HG03135 (cell line): ENCODE measurements at regions not wholly inside any gene's neighbourhood (a gene's known extent, or its start where the extent isn't known, plus 50 kb on each side); places are given as distances from the start of the nearest gene placed in this dataset.

Source experiments
- ATAC-seq: cut with Tn5 transposase; IDR thresholded peaks from one replicate; pipeline ENCODE4 v1.9.1; 2021; ENCODE audit warnings: mild to moderate bottlenecking, moderate library complexity; ENCODE audit not compliant: unreplicated experiment

DNA sequence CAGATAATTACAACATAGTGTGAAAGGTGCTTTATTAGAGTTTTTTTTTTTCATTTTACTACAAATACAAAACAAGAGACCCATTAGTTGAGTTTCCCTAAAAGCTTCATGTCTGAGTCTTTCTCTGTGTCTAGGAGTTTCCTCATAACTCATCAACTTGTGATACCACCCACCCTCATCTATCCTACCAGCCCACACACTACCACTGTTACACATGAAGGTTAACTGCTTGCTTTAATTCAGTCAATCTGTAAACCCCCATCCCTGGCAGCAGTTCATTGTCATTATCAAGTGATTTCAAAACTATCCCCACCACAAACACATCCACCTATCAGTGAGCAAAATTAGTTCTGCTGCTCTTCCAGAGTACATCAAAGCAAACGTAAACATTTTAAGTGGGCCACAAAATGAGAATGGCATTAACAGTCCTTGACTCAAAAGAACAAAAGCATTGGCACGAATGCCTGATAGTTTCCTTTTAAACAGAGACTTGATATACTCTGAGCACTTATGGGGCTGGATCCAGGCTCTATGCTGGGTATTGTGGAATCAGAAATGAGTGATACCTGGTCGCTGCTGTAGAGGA, 331.6 kb upstream of the FAM241A start:
- ATAC-seq = no peak

DNA sequence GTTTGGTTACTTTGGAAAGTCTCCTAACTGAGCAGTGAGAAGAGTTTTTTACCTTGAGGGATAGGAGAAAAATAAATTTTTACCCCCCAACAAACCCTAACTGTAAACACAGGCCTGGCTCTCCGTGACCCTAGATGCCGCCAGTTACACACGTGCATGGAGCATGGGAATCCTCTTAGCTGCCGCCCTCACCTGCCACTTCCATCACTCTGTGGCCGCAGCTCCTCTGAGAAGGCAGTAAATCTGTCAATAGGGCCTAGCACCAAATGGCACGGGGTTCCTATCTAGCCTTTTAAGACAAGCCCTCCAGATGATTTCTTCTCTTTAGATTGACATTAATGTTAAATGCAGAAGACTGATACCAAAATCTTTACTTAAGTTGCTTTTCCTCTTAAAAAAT, 330.3 kb upstream of the FAM241A start:
- no peak for ATAC-seq

DNA sequence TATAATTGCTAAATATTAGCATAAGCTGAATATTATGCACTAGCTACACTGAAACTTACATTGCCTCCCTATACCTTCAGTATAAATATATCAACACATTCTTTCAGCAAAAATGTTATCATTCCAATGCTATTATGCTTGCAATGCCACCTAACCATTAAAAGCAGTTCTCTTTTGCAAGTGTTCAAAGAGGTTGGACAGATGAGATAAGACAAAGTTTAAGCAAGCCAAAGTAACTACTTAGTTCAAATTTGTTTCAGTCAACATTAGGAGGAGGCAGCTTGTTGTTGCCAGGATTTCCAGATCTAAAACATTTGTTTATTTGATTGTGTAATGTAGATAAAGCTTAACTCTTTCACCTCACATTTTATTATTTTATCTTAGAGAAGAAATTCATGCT, 323.9 kb upstream of the FAM241A start:
- no peak for ATAC-seq

DNA sequence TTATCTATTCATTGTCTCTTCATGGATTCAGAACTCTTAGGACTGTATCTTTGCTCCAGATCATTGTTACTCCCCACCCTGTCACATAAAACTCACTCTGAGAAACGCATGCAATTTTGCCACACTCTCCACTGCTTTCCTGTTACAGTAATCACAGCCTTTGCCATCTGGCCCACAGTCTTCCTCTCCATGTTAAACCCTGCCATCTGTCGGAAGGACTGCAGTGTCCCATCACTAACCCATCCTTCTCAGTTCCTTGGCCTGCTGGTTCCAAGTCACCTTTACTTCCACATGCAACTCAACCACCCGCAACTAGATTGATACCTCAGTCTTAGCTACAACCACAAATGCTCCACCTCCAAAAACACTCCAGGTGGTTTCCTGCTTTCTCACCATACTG, 308.7 kb upstream of the FAM241A start:
- no peak for ATAC-seq

DNA sequence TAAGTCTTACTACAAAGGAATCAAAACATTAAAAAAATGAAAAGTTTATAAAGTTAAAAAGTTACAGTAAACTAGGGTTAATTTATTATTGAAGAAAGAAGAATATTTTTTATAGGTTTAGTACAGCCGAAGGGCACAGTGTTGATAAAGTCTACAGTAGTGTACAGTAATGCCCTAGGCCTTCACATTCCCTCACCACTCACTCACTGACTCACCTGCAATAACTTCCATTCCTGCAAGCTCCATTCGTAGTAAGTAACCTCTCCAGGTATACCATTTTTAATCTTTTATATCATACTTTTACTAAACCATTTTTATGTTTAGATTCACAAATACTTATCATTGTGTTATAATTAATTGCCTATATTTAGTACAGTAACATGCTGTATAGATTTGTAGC, 307.5 kb upstream of the FAM241A start:
- no peak for ATAC-seq

DNA sequence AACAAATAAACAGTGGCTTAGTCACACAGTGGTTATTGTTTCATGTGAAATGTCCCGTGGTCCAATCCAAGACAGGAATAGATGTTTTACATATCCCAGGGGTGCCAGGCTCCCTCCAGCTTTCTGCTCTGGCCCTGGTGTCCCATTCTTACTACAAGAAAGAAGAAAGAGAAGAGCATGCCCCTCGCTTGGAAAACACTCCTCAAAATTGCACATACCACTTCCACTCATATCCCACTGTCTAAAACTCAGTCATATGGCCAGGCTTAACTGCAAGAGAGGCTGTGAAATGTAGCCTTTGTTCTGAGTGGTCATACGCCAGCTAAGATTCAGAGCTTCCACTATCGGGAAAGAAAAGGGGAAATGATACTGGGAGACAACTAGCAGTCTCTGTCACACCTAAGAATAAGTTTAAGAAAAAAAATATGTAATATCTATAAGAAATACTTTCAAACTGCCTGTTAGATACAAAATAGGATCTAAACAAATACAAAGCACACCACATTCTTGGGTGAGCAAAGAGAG, 306.8 kb upstream of the FAM241A start:
- ATAC-seq = peak; percentile 57

DNA sequence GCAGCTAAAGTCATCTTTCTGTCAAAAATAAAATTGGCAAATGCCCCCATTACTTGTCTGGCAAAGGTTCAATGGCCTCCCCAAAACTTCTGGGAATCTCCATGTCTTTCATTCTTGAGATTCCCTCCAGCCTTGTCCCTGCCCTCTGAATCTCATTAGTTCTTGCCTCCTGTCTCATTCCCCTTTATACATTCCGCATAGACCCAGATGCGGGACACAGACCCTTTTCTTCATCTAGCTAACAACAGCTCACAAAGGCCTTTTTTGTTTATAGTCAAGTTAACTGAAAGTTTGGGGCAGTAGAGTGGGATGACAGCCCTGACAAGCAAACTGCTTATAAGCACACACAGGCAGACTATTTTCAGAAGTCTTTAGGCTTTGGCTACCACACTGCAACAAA, 306.1 kb upstream of the FAM241A start:
- ATAC-seq = no peak

DNA sequence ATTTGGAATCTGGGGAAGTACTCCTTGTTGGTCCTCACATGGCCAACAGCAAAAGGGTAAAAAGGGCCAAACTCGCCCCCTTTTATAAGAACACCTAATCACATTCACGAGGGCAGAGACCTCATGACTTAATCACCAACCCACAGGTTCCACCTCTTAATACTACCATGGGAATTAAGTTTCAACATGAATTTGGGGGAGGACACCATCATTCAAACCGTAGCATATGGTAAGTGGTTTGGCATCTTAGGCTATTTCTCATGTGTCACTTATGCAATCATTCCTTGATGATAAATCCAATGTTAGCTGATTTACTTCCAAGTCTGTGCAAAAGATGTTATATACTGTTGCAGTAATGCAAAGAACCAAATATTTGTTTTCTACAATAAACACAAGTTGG, 302.9 kb upstream of the FAM241A start:
- no peak for ATAC-seq

DNA sequence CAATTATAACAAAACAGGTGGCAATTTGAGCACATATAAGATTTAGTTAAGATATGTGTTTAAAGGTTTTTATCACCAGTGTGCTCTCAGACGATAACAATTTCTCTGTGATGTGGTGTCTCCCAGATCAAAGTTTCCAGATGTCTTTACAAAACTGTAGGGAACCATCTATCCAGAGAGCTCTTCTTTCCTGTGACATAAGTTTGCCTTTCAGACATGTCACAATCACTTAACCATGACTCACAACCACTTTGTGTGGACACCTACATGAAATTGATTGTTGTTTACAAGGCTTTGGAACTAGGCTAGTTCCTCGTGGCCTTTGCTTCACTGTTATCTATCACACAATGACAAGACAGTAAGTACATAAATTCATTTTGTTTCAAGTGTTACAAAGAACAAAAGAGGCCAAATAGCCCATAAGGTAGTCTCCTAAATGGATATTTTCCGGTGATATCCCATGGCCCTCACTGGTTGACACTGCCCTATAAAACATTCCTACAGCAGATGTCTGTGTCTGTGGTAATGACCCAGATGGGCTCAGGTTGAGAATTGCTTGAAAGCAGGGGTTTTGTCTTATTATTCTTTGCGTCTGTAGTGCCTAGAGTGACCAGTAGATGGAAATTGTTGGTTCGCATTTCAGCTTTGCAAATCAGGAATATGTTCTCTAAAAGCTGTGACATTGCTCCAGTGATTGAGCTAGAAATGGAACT, 297.8 kb upstream of the FAM241A start:
- ATAC-seq = no peak

DNA sequence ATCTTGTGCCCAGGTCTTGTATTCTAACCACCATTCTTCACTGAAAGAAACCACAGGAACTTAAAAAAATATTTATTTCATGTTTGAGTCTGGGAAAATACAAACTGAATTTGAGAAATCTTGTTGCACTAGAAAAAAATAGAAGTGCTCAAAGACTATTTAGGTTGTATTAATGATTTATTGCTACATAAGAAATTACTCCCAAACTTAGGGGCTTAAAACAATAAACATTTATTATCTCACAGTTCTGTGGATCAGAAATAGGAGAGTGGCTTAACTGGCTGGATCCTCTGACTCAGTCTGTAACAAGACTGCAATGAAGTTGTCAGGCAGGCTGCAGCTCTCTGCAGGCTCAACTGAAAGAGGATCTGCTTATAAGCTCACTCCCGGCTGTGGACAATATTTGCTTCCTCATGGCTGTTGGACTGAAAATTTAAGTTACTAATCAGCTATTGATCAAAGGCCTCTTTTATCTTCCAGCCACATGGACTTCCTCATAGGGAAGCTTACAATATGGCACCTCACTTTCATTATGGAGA, 295.4 kb upstream of the FAM241A start:
- ATAC-seq = no peak

DNA sequence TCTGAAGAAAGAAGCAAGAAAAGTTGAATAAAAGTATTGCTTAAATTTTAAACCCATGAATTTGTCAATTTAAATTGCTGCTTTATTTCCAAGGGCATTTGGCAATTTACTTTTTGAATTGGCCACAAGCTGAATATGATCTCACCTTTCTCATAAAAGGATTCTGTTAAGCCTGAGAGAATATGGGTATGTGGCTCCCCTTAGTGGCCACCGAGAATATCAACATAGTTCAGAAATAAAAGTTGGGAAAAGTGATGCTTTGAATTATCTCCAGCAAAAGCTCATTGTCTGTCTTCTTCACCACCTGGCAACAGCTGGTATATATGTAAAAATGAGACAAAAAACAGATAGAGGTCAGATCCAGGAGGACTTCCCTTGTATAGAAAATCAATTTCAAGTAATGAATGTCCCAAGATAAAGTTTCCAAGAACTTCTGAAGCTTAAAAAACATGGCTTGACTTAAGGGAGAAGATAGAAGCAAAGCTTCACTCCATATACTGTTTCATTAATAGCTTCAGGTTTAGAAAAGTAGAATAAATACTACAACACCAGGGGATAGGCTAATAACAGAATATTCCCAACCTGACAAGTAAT, 290.7 kb upstream of the FAM241A start:
- ATAC-seq = no peak

DNA sequence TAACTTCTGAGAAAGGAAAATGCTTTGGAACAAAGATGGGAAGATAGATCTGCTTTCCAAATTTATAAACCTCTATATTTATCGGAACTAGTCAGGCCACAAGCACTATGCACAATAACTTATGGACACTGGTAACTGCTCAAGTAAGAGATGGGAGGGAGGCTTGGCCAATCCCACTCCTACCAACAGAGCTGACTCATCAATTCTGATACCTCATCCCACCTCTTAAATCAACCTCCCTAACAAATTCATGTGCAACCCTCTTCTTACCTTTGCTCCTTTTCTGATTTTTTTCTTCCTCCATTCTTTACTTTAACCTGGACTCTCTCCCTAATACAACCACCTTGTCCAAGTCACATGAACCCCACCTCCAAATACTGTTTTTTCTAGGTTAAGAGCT, 289.9 kb upstream of the FAM241A start:
- ATAC-seq = no peak

DNA sequence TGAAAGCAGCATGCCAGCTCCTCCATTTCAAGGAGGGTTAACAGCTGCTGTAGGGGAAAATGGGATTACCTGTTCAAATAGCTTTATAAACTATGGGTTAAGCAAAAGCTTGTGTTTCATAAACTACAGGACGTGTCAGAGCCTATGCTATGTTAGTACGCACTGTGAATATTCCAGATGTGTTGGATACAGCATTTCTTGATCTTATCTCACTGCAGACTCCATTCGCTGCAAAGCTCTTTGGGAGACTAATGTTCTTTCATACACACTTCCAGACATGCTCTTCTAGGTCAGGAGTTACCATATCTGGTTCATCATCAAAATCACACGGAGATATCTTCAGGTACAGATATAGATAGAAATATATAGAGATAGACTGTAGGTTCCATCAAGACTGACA, 281.2 kb upstream of the FAM241A start:
- no peak for ATAC-seq

DNA sequence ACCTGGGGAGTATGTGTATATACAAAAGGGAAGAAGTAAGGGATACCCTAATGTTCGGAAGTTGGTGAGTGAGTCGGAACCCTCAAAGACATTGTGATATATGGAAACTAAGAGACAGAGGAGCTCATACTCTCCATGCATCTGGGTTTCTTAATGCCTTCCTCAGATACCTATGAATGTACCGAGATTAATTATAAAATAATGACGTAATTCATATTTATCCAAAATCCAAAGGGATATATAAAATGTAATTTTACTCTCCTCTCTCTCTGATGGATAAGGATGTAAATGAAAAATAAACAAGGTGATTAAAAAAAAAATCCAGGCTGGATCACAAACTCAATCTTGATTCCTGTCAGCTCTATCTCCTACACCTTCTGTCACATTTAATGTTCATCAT, 275.9 kb upstream of the FAM241A start:
- ATAC-seq = no peak

DNA sequence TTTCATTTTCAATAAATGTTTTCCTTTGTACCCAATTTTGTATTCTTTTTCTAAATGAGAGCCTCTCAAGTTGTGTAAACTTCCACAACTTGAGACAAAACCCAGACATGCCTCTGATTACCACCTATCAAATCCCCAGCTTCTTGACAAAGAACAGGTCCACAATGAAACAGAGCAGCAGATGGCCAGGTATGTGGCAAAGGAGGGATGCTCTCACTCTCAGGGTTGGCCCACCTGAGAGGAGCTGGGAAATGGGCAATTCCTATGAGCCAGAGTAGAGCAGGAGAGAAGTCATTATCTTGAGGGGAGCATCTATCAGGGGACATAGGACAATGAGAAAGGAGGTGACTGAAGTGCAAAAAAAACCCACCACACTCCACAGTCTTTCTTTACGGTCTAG, 273.5 kb upstream of the FAM241A start:
- no peak for ATAC-seq

DNA sequence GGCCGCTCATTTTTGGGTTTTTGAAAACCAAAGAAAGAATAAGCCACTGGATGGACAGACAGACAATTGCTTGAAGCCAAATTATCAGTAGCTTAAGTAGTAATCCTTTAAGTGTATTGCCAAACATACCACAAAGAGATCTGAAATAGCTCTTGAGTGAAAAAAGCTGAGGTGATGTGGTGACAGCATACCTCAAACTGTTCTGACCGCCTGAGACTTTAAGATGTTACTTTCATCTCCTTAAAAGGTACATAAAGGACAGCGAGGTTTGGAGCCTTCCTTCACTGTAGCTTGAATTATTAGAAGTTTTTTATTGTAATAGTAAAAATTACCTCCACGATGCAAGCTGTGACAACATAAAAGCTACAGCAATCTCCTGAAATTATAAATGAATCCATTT, 271.5 kb upstream of the FAM241A start:
- no peak for ATAC-seq

DNA sequence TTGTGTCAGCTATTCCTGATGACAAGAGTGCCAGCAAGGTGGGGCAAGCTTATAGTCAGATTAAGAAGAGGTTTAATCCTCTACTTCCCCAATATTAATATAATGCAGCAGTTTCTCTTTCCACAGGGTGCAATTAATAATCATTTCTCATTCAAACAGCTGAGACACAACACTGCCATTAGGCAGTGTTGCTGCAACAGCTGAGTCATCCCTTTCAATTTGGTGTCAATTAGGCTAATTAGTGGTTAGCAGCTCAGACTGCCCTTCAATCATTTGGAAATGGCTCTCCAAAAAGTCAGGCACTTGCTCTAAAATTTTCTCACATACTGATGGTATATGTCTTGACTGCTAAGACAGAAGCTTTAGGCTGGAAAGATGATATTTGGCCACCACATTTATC, 265.7 kb upstream of the FAM241A start:
- no peak for ATAC-seq

DNA sequence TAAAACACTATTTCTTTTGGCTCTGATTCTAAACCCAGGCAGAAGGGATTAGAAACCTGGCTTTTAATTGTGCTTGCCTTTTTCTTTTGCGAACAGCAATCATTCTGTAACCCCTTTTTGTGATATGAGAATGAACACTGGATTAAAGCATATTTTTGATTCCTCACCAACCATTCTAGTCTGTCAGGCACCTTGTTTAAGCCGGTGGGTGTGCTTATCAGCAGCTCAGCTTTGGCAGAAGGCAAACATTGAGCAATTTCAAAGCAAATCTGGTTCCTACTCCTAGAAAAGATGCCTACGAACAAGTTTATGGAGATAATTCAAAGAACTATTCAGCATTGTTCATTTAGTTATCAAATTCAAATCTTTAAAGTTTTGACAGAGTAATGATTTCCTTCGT, 265.1 kb upstream of the FAM241A start:
- ATAC-seq = no peak

DNA sequence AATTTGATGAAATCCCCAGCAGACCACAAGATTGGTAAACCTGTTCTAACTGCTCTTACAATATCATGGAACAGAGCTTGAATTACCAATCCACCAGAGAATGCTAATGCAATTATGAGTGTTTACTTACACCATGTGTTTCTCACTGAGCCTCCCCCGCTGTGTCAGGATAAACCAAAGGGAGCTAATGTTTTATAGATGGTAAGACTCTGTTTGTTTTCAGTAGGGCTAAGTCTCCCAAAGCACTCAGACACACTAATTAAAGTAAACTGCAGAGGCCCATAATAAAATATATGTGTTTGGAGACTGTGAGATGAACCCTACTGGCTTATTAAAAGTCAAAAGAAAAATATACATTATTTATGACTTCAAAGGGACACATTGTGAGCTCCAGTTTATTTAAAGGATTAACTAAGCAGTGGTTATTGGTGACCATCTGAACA, 261.7 kb upstream of the FAM241A start:
- ATAC-seq = no peak

DNA sequence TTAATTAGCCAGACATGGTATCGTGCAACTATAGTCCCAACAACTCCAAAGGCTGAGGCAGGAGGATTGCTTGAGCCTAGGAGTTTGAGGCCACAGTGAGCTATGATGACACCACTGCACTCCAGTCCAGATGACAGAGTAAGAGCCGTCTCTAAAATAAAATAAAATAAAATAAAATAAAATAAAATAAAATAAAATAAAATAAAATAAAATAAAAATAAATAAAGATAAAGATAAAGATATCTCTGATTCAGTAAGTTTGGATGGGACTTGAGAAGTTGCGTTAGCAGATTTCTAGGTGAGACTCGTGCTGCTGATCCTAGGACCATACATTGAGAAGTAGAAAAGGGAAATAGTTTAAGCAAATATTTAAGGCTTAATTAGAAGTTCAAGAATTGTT, 254.8 kb upstream of the FAM241A start:
- ATAC-seq = no peak

DNA sequence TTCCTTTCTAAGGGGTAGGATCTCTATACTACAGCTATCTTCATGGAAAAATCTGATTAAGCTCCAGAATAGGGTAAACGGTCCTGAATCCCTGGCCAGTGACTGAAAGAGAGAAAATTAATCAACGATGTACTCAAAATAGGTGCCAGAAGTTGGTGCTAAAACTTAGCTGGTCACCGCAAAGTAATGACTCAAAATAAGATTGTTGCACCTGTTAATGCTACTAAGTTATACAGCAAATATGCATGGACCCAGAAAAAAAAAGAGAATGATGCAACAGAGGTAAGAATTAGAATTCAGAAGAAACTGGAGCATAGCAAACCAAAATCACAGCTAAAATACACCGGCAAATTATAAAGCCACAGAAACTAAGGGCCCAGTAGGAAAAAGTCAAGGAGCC, 239.7 kb upstream of the FAM241A start:
- no peak for ATAC-seq

DNA sequence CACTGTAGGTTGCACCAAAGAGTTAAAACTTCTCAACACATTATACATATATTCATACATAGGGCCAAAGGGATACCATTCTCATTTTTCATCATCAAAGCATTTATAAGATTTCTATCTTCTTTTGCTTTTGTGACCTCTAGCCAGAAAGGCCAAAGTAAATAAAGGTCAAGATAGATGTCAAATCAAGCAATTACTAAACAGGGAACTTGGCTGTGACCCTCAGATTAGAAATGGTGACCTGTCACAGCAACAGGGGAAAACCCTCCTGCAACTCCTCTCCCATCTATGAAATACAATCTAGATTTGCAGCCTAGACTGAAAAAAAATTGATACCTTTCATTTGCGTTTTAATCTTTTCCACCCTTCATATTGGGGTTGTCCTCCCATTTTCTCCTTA, 225.6 kb upstream of the FAM241A start:
- no peak for ATAC-seq
